ENCODE measurements at regions not wholly inside any gene's neighbourhood (a gene's known extent, or its start where the extent isn't known, plus 50 kb on each side); places are given as distances from the start of the nearest gene placed in this dataset.

DNA sequence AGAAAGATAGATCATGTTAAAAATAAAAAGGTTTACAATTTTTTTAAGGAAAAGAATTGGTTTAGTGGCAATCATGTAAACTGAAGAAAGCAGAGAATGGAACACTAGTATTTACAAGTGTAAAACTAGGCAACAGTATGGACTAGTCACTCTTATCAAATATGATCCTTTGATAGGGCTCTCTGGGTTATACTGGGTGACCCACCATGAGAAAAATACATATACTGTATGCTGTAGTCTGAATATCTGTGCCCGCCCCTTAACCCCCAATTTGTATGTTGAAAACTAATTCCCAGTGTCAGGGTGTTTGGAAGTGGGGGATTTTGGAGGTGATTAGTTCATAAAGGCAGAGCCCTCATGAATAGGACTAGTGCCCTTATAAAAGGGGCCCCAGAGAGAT, 236.8 kb upstream of the TARS1 start:
- TF ChIP-seq, protein P1, sequence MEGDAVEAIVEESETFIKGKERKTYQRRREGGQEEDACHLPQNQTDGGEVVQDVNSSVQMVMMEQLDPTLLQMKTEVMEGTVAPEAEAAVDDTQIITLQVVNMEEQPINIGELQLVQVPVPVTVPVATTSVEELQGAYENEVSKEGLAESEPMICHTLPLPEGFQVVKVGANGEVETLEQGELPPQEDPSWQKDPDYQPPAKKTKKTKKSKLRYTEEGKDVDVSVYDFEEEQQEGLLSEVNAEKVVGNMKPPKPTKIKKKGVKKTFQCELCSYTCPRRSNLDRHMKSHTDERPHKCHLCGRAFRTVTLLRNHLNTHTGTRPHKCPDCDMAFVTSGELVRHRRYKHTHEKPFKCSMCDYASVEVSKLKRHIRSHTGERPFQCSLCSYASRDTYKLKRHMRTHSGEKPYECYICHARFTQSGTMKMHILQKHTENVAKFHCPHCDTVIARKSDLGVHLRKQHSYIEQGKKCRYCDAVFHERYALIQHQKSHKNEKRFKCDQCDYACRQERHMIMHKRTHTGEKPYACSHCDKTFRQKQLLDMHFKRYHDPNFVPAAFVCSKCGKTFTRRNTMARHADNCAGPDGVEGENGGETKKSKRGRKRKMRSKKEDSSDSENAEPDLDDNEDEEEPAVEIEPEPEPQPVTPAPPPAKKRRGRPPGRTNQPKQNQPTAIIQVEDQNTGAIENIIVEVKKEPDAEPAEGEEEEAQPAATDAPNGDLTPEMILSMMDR (conservative IDR thresholded peaks at IDR 0.05 in 1 of 2, IDR thresholded peaks at IDR 0.05 in 1 of 2; ENCODE audit: extremely low read depth in 1 of 2, insufficient read depth in 1 of 2, low read depth in 1 of 2, low read length in 2 of 2), result no peak
- TF ChIP-seq EZH2 (IDR thresholded peaks at IDR 0.05; ENCODE audit: borderline replicate concordance, low read length), result no peak
